CD4-positive, alpha-beta T cell treated with Interleukin-1 beta for 1 hour (primary cell): ENCODE measurements at regions not wholly inside any gene's neighbourhood (a gene's known extent, or its start where the extent isn't known, plus 50 kb on each side); places are given as distances from the start of the nearest gene placed in this dataset.
"Not testable (repeated sequence)": the region's sequence is repeated elsewhere in the genome, so short reads cannot be mapped to it uniquely, and the experiment has no call there.

Source experiments
- DNase-seq, 2 donors: peaks; one replicate each; pipeline ENCODE4 v3.0.0-alpha.2; 2020 to 2022

DNA sequence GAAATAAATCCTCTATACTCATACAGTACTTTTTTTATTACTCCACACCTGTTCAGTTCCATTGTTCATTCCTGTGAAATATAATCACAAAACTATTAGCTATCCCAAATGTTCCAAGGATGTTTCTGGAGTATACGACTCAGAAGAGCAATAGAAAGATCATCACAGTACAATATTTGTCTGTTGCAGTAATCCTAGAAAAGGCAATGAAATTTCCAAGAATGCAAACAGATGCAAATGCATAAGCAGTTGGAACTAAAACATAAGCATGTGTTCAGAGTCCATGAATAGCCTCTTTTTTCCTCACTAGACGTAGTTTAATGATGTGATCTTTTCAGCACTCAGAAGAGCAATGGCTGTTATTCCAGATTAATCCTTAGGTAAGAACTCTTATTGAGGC lies 55.2 kb downstream of the RTL3 start:
- DNase-seq: no peak

DNA sequence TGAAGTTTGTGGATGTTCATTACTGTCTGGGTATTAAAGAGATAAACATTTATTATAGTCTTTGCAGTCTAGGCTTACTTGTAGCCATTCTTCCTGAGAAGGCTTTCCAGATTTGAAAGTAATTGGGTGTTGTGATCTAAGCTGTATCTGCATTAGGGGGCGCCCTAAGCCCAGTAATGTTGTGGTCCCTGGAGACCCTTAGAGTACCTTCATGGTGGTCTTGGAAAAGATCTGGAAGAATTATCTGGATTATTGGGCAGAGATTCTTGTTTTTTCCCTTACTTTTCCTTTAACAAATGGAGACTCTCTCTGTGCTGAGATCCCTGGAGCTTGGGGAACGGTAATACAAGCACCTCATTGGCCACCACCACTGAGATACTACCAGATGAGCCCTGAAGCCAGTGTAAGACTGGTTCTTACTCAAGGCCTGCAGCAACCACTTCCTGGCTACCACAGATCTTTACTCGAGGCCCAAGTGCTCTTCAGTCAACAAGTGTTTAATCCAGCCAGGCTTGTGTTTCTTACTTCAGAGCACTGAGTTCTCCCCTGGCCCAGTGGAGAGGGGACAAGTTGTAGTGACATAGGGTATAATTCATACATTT lies 63.1 kb downstream of the RTL3 start:
- peak in 1 of 2 donors; percentile 0 for DNase-seq

- DNase-seq: no peak
These were observed 65.4 kb downstream of the RTL3 start for GRCh38 chrX:78593701-78594100.

DNA sequence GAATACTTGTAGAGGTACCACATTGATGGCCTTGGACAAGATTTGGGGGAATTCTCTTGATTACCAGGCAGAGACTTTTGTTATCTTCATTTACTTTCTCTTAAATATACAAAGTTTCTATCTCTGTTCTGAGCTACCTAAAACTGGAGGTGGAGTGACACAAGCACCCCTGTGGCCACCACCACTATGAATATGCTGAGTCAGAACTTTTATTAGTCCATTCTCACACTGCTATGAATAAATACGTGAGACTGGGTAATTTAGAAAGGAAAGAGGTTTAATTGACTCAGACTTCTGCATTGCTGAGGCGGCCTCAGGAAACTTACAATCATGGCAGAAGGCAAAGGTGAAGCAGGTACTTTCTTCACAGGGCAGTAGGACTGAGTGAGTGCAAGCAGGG lies 67.1 kb downstream of the RTL3 start:
- no peak for DNase-seq

DNA sequence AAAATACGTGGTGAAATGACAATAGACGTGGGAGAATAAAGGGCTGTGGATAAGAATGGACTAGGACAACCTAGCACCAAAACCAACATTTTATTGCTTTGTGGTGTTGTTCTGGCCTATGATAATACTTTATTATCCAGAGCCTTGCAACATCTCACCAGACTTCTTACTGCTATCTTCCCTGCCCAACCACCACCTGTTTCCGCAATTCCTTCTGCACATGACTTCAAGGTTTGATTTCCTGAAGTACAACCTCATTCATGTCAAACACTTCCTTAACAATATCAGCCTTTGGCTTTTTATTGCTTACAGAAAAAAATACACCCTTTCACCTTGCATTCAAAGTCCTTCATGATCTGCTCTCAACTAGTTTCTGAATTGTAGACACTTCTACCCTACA lies 84.8 kb downstream of the RTL3 start:
- no peak for DNase-seq

DNA sequence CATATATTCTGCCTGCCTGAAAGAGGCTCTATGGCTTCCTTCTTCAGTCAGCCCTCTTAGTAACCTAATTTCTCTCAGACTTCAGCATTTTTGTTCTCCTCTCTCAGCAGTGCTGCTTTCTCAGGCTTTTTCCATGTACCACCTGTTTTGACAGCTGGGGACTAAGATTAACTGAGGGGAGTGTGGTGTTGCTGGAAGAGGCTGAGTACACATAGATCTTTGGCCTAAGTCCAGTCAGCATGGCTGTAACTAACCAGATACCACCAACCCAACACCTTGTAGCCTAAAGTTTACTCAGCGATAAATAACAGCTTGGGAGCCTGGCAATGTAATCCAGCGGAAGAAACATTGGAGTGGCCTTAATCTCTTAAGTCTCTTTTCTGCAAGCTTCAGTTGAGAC lies 85.5 kb downstream of the RTL3 start:
- no peak for DNase-seq

DNA sequence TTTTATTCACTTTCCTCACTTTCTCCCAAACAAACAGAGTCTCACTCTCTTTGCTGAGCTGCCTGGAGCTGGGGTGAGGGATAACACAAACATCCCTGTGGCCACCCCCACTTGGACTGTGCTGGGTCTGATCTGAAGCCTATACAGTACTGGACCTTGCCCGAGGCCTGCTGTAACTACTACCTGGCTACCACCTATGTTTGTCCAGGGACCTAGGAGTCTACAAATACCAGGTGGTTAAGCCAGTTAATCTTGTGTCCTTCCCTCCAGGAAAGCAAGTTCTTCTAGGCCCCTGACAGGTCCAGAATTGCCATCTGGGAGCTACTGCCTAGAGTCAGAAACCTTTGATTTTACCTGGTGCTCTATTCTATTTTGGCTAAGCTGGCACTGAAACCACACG lies 87.3 kb downstream of the RTL3 start:
- no peak for DNase-seq

DNA sequence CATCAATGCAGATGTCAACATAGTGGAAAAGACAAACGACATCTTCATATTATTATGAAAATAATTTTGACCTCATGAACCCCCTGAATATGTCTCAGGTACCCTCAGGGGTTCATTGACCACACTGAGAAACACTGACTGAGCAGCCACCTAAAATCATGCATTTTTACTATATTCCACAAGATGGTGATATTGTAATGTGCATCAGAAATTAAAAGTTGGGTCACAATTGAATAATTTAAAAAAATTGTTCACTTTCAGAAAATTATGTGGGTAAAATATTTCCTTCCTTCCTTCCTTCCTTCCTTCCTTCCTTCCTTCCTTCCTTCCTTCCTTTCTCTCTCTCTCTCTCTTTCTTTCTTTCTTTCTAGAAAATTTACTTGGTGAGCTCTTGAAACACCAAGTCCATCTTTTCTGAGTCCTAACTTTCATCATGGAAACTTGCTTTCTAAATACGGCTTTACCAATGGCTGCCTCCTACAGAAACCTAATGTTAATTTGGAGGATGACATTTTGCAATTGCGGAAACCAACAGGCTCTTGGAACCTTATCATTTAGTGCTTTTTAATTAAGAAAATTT lies 103.6 kb downstream of the RTL3 start:
- peak in 1 of 2 donors; percentile 41 for DNase-seq

- DNase-seq: not testable (repeated sequence)
These were observed 106.5 kb downstream of the RTL3 start for GRCh38 chrX:78552628-78553027.

DNA sequence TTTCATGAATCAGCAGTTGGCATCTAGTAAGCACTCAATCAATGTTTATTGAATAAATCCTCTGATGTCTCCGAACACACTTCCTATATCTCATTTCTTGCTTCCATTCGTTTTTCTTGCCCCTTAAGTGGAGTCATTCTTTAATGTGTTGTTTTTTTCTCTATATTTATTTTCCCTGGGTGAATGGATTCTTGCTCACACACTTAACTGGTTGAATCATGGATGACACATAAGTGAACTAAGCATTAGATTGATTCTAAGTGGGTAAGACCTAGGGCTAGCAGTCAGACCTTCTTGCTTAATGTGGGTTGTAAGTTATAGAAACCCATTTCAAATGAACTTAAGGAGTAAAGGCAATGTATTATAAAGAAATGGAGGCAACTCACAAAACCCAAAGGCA lies 111.1 kb downstream of the RTL3 start:
- no peak for DNase-seq

GRCh38 chrX:78545233-78545632 lies 113.9 kb downstream of the RTL3 start:
- no peak for DNase-seq

DNA sequence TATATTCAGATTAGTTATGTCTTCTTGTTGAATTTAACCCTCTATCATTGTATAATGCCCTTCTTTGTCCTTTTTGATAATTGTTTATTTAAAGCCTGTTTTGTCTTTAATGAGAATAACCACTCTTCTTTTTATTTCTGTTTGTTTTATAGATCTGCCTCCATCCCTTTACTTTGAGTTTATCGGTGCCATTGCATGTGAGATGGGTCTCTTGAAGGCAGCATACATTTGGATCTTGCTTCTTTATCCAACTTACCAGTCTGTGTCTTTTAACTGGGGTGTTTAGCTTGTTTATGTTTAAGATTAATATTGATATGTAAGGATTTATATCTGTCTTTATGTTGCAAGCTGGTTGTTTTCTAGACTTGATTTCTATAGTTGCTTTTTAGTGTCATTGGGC lies 115.8 kb downstream of the RTL3 start:
- no peak for DNase-seq

- no peak for DNase-seq
These were observed 119.0 kb downstream of the RTL3 start for GRCh38 chrX:78540171-78540570.

DNA sequence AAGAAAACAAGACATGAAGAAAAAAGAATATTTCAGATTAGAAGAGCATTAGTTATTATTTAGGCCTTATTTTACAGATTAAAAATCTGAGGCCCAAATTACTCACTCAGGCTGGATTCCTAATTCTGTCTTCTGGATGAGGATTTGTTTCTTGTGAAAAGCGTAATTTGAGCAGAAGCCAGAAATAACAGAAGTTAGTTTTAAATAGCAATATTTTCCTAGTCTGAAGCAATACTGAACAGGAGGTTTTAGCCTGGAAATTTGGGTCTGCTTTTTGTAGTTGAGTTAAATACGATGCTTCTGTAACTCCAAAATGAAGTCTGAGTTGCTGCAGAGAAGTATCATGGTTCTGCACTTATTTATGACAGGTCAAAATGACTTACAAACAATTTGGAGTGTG lies 124.9 kb downstream of the RTL3 start:
- DNase-seq: no peak

DNA sequence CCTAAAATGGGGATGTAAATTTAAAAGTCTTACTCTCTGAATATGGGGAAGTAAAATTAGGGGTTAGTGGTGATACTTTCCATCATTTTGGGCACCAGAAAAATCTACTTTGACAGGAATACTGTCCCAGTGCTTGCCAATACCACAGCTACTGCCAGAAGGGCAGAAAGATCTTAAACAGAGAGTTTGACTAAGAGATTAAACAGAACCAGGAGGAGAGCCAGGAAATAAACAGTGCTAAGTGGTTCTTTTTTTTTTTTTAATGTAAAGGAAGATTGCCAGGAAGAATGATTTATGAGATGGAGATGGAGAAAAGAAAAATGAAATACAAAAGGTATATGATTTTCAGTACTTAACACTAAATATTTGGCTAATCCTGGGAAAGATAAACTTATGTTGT lies 126.8 kb downstream of the RTL3 start:
- DNase-seq: no peak

- DNase-seq: no peak
These were observed 131.3 kb downstream of the RTL3 start for GRCh38 chrX:78527818-78528217.

DNA sequence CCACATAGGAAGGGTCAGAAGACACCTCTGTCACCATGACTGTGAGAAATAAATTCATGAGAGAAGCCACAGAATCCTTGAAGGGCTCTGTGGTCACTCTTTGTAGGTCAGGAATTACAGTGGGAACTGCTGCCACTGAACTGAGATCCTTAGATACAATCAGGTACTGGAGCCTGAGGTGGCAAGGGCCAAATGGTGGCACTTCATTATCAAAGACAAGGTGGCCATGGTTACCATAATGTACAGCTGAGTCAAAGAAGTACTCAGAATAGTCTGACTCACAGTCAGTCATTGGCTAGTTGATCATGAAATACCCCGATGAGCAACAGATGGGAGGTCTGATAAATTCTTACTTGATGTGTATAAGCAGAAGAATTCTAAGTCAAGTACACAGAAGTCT lies 131.9 kb downstream of the RTL3 start:
- DNase-seq: no peak

GRCh38 chrX:78522601-78523000 lies 136.5 kb downstream of the RTL3 start:
- no peak for DNase-seq

- peak; percentile 68 to 75 for DNase-seq
These were observed 142.0 kb downstream of the RTL3 start for GRCh38 chrX:78517124-78517523.

GRCh38 chrX:78514852-78515251 lies 144.3 kb downstream of the RTL3 start:
- peak in 1 of 2 donors; percentile 34 for DNase-seq

GRCh38 chrX:78513971-78514738 lies 145.0 kb downstream of the RTL3 start:
- no peak for DNase-seq

GRCh38 chrX:78506248-78506647 lies 152.9 kb downstream of the RTL3 start:
- no peak for DNase-seq

GRCh38 chrX:78496483-78496882 lies 162.6 kb downstream of the RTL3 start:
- DNase-seq: no peak

- DNase-seq: no peak
These were observed 165.8 kb upstream of the CYSLTR1 start for GRCh38 chrX:78493180-78493579.

DNA sequence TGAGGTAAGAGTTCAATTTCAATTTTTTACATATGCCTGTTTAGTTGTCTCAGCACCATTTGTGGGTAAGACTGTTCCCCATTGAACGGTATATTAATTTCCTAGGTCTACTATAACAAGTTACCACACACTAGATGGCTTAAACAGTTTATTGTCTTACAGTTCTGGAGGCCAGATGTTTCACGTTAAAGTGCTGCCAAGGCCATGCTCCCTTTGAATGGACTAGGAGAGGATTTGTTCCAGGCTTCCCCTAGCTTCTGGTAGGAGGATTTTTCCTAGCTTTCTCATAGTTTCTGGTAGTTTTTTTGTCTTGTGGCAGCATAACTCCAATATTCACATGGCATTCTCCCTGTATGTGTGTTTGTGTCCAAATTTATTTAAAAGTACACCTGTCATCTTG lies 149.3 kb upstream of the CYSLTR1 start:
- DNase-seq: no peak
